GM18502 (cell line): ENCODE measurements at regions not wholly inside any gene's neighbourhood (a gene's known extent, or its start where the extent isn't known, plus 50 kb on each side); places are given as distances from the start of the nearest gene placed in this dataset.
"Not testable (repeated sequence)": the region's sequence is repeated elsewhere in the genome, so short reads cannot be mapped to it uniquely, and the experiment has no call there.

Experiments used
- ATAC-seq: cut with Tn5 transposase; IDR thresholded peaks from one replicate; pipeline ENCODE4 v1.9.1; 2021; ENCODE audit warnings: mild to moderate bottlenecking; ENCODE audit not compliant: unreplicated experiment, poor library complexity

- ATAC-seq: peak; percentile 65
Observed at GRCh38 chr5:36739751-36740221, 133.4 kb downstream of the SLC1A3 start.

- no peak for ATAC-seq
Observed at GRCh38 chr5:36740259-36740898, 134.0 kb downstream of the SLC1A3 start.

- no peak for ATAC-seq
Observed at GRCh38 chr5:36741128-36741527, 134.7 kb downstream of the SLC1A3 start.

- peak; percentile 11 for ATAC-seq
Observed at GRCh38 chr5:36743891-36744772, 132.4 kb upstream of the NIPBL start.

- ATAC-seq: peak; percentile 76
Observed at GRCh38 chr5:36744773-36745589, 131.6 kb upstream of the NIPBL start.

GRCh38 chr5:36747794-36748193 lies 128.8 kb upstream of the NIPBL start:
- ATAC-seq: not testable (repeated sequence)

GRCh38 chr5:36751886-36752285 lies 124.7 kb upstream of the NIPBL start:
- no peak for ATAC-seq

GRCh38 chr5:36755342-36755741 lies 121.2 kb upstream of the NIPBL start:
- ATAC-seq: no peak

GRCh38 chr5:36755920-36756488 lies 120.6 kb upstream of the NIPBL start:
- no peak for ATAC-seq

- no peak for ATAC-seq
Observed at GRCh38 chr5:36756848-36757247, 119.7 kb upstream of the NIPBL start.

GRCh38 chr5:36759117-36759516 lies 117.5 kb upstream of the NIPBL start:
- ATAC-seq: no peak

GRCh38 chr5:36763454-36763853 lies 113.1 kb upstream of the NIPBL start:
- ATAC-seq: no peak

- no peak for ATAC-seq
Observed at GRCh38 chr5:36765876-36766275, 110.7 kb upstream of the NIPBL start.

- ATAC-seq: no peak
Observed at GRCh38 chr5:36766981-36767380, 109.6 kb upstream of the NIPBL start.

GRCh38 chr5:36768450-36768849 lies 108.1 kb upstream of the NIPBL start:
- ATAC-seq: no peak

- no peak for ATAC-seq
Observed at GRCh38 chr5:36769129-36769770, 107.3 kb upstream of the NIPBL start.

- no peak for ATAC-seq
Observed at GRCh38 chr5:36770125-36770524, 106.4 kb upstream of the NIPBL start.

GRCh38 chr5:36772276-36773140 lies 104.1 kb upstream of the NIPBL start:
- no peak for ATAC-seq
